SK-N-SH treated with all-trans-retinoic acid at 6 μM for 48 hours (cell line): ENCODE measurements at regions not wholly inside any gene's neighbourhood (a gene's known extent, or its start where the extent isn't known, plus 50 kb on each side); places are given as distances from the start of the nearest gene placed in this dataset.

Experiments
- ATAC-seq: fragments of 200-7000 bp; cut with Tn5 transposase; 3 replicates; pipeline ENCODE4 v1.9.1; 2020; ENCODE audit warnings: mild to moderate bottlenecking, moderate library complexity
- ARNTL ChIP-seq: fragments of 450-650 bp; formaldehyde crosslinking; IDR thresholded peaks from 2 replicates; pipeline ENCODE4 v1.5.0; 2020; ENCODE audit warnings: low read depth, mild to moderate bottlenecking, moderate library complexity, borderline replicate concordance
- BACH2 ChIP-seq: fragments of 250-450 bp; sonication (Bioruptor Pico); IDR thresholded peaks from 2 replicates; pipeline ENCODE4 v1.9.0; 2021; ENCODE audit warnings: mild to moderate bottlenecking, borderline replicate concordance
- CREB5 ChIP-seq: fragments of 250-450 bp; sonication (Bioruptor Pico); IDR thresholded peaks from 2 replicates; pipeline ENCODE4 v1.5.1; 2020; ENCODE audit warnings: low read depth, mild to moderate bottlenecking, moderate library complexity
- CSDC2 ChIP-seq: fragments of 250-450 bp; sonication (Bioruptor Pico); IDR thresholded peaks from 2 replicates; pipeline ENCODE4 v1.5.0; 2020; ENCODE audit warnings: mild to moderate bottlenecking, moderate library complexity
- CSRNP3 ChIP-seq: fragments of 250-450 bp; sonication (Bioruptor Pico); IDR thresholded peaks from 2 replicates; pipeline ENCODE4 v1.5.1; 2021; ENCODE audit warnings: mild to moderate bottlenecking, moderate library complexity
- ESRRG ChIP-seq: fragments of 250-450 bp; sonication (Bioruptor Pico); IDR thresholded peaks from 2 replicates; pipeline ENCODE4 v1.6.1; 2021; ENCODE audit warnings: mild to moderate bottlenecking
- GLIS3 ChIP-seq: fragments of 250-450 bp; sonication (Bioruptor Pico); IDR thresholded peaks from 2 replicates; pipeline ENCODE4 v1.5.0; 2020; ENCODE audit warnings: mild to moderate bottlenecking, moderate library complexity
- ISL1 ChIP-seq: fragments of 250-450 bp; sonication (Bioruptor Pico); IDR thresholded peaks from 2 replicates; pipeline ENCODE4 v2.1.2; 2022; ENCODE audit warnings: mild to moderate bottlenecking, moderate library complexity
- OSR1 ChIP-seq: fragments of 250-450 bp; sonication (Bioruptor Pico); IDR thresholded peaks from 2 replicates; pipeline ENCODE4 v1.8.0; 2022; ENCODE audit warnings: moderate library complexity, mild to moderate bottlenecking, inconsistent platforms
- PATZ1 ChIP-seq: fragments of 250-450 bp; sonication (Bioruptor Pico); IDR thresholded peaks from 2 replicates; pipeline ENCODE4 v1.8.0; 2020; ENCODE audit warnings: mild to moderate bottlenecking, moderate library complexity, borderline replicate concordance
- POU6F1 ChIP-seq: fragments of 250-450 bp; sonication (Bioruptor Pico); IDR thresholded peaks from 2 replicates; pipeline ENCODE4 v1.8.0; 2021; ENCODE audit warnings: low read depth, mild to moderate bottlenecking, moderate library complexity, borderline replicate concordance
- PPARA ChIP-seq: fragments of 250-450 bp; sonication (Bioruptor Pico); IDR thresholded peaks from 2 replicates; pipeline ENCODE4 v1.5.0; 2020; ENCODE audit warnings: mild to moderate bottlenecking, borderline replicate concordance
- RARB ChIP-seq: fragments of 250-450 bp; sonication (Bioruptor Pico); IDR thresholded peaks from 2 replicates; pipeline ENCODE4 v1.8.0; 2021; ENCODE audit warnings: mild to moderate bottlenecking, moderate library complexity
- SNAI2 ChIP-seq: fragments of 250-450 bp; sonication (Bioruptor Pico); IDR thresholded peaks from 2 replicates; pipeline ENCODE4 v1.5.0; 2020; ENCODE audit warnings: mild to moderate bottlenecking, moderate library complexity
- TCF4 ChIP-seq: fragments of 250-450 bp; sonication (Bioruptor Pico); IDR thresholded peaks from 2 replicates; pipeline ENCODE4 v1.8.0; 2021; ENCODE audit warnings: mild to moderate bottlenecking, moderate library complexity, borderline replicate concordance
- TOX ChIP-seq: fragments of 250-450 bp; sonication (Bioruptor Pico); IDR thresholded peaks from 2 replicates; pipeline ENCODE4 v1.8.0; 2021; ENCODE audit warnings: mild to moderate bottlenecking, moderate library complexity, borderline replicate concordance
- TSHZ2 ChIP-seq: fragments of 250-450 bp; sonication (Bioruptor Pico); IDR thresholded peaks from 2 replicates; pipeline ENCODE4 v1.5.0; 2020; ENCODE audit warnings: mild to moderate bottlenecking, moderate library complexity
- ZFP3 ChIP-seq: fragments of 250-450 bp; sonication (Bioruptor Pico); IDR thresholded peaks from 2 replicates; pipeline ENCODE4 v1.5.0; 2020; ENCODE audit warnings: mild to moderate bottlenecking, moderate library complexity
- ZFP30 ChIP-seq: fragments of 450-650 bp; formaldehyde crosslinking; IDR thresholded peaks from 2 replicates; pipeline ENCODE4 v1.5.0; 2022; ENCODE audit warnings: mild to moderate bottlenecking, moderate library complexity
- ZNF565 ChIP-seq: fragments of 450-650 bp; formaldehyde crosslinking; conservative IDR thresholded peaks from 2 replicates; pipeline ENCODE4 v1.5.0; 2020; ENCODE audit warnings: low read depth, mild to moderate bottlenecking, moderate library complexity
- ZNF70 ChIP-seq: fragments of 450-650 bp; formaldehyde crosslinking; IDR thresholded peaks from 2 replicates; pipeline ENCODE4 v1.5.0; 2020; ENCODE audit warnings: mild to moderate bottlenecking, moderate library complexity
- ZNF8 ChIP-seq: fragments of 450-650 bp; formaldehyde crosslinking; IDR thresholded peaks from 2 replicates; pipeline ENCODE4 v1.5.0; 2020; ENCODE audit warnings: mild to moderate bottlenecking, moderate library complexity

GRCh38 chr4:59666645-59667044 is 1533.5 kb upstream of the ADGRL3 start:
- ATAC-seq = no peak
- TF ChIP-seq CSDC2 (CRISPR knock-in tag) (no peak), TCF4 (no peak), CSRNP3 (CRISPR knock-in tag) (no peak), TOX (CRISPR knock-in tag) (no peak), SNAI2 (CRISPR knock-in tag) (no peak), OSR1 (no peak), ZFP3 (CRISPR knock-in tag) (no peak), POU6F1 (CRISPR knock-in tag) (no peak), ZFP30 (CRISPR knock-in tag) (no peak), ZNF565 (CRISPR knock-in tag) (no peak), ZNF8 (CRISPR knock-in tag) (no peak), RARB (CRISPR knock-in tag) (no peak), ZNF70 (CRISPR knock-in tag) (no peak), ARNTL (CRISPR knock-in tag) (no peak), PATZ1 (no peak), BACH2 (no peak)

- no peak for TF ChIP-seq CSDC2 (CRISPR knock-in tag)
- TF ChIP-seq RARB (CRISPR knock-in tag) = no peak
- no peak for TF ChIP-seq CSRNP3 (CRISPR knock-in tag)
- TF ChIP-seq ZNF565 (CRISPR knock-in tag) = no peak
- TF ChIP-seq SNAI2 (CRISPR knock-in tag) = no peak
- TF ChIP-seq PPARA = no peak
- no peak for TF ChIP-seq TOX (CRISPR knock-in tag)
- no peak for TF ChIP-seq BACH2
- TF ChIP-seq CREB5 = no peak
- no peak for TF ChIP-seq ZFP3 (CRISPR knock-in tag)
- TF ChIP-seq TCF4 = no peak
- no peak for TF ChIP-seq GLIS3 (CRISPR knock-in tag)
- no peak for TF ChIP-seq TSHZ2
- TF ChIP-seq ESRRG (CRISPR knock-in tag) = no peak
- TF ChIP-seq ISL1 = no peak
- no peak for TF ChIP-seq OSR1
- TF ChIP-seq PATZ1 = no peak
Observed at GRCh38 chr4:59671037-59671436, 1529.1 kb upstream of the ADGRL3 start.

More at GRCh38 chr4:59671037-59671436, 1529.1 kb upstream of the ADGRL3 start:
- ATAC-seq = no peak
